GM12875 (cell line): ENCODE measurements at regions not wholly inside any gene's neighbourhood (a gene's known extent, or its start where the extent isn't known, plus 50 kb on each side); places are given as distances from the start of the nearest gene placed in this dataset.

ENCODE experiments used
- H3K4me3 ChIP-seq: one replicate; pipeline ENCODE4 v1.5.1; 2011; ENCODE audit warnings: low read depth, low read length, control low read depth
- CTCF ChIP-seq: IDR thresholded peaks from 2 replicates; pipeline ENCODE4 v1.5.1; 2011; ENCODE audit warnings: low read depth, mild to moderate bottlenecking, control low read depth, inconsistent platforms, low read length, moderate library complexity, borderline replicate concordance; ENCODE audit not compliant: insufficient read depth

GRCh38 chr16:5906351-5906750 lies 808.8 kb upstream of the EEF2KMT start:
- no peak overlapping the region for H3K4me3 ChIP-seq
- TF ChIP-seq CTCF, result no peak

- H3K4me3 ChIP-seq, result no peak overlapping the region
- TF ChIP-seq CTCF, result no peak
Observed at GRCh38 chr16:5905935-5906334, 808.3 kb upstream of the EEF2KMT start.

GRCh38 chr16:5903832-5904231 lies 806.2 kb upstream of the EEF2KMT start:
- no peak overlapping the region for H3K4me3 ChIP-seq

GRCh38 chr16:5903153-5903552 lies 805.6 kb upstream of the EEF2KMT start:
- no peak for TF ChIP-seq CTCF
- H3K4me3 ChIP-seq, result no peak overlapping the region

More at GRCh38 chr16:5903832-5904231, 806.2 kb upstream of the EEF2KMT start:
- TF ChIP-seq CTCF, result no peak

- TF ChIP-seq CTCF, result no peak
Observed at GRCh38 chr16:5900046-5900445, 802.5 kb upstream of the EEF2KMT start.

GRCh38 chr16:5895976-5896375 lies 798.4 kb upstream of the EEF2KMT start:
- TF ChIP-seq CTCF, result no peak

More at GRCh38 chr16:5900046-5900445, 802.5 kb upstream of the EEF2KMT start:
- H3K4me3 ChIP-seq, result no peak overlapping the region

GRCh38 chr16:5895137-5895536 lies 797.5 kb upstream of the EEF2KMT start:
- H3K4me3 ChIP-seq, result no peak overlapping the region
- no peak for TF ChIP-seq CTCF

More at GRCh38 chr16:5895976-5896375, 798.4 kb upstream of the EEF2KMT start:
- no peak overlapping the region for H3K4me3 ChIP-seq
